WI38 (cell line): ENCODE measurements at regions not wholly inside any gene's neighbourhood (a gene's known extent, or its start where the extent isn't known, plus 50 kb on each side); places are given as distances from the start of the nearest gene placed in this dataset.

Experiments used
- H3K4me3 ChIP-seq: 2 replicates; pipeline ENCODE4 v1.5.1; 2011; ENCODE audit warnings: low read depth, mild to moderate bottlenecking, control low read depth, low read length
- CTCF ChIP-seq: IDR thresholded peaks from 2 replicates; pipeline ENCODE4 v1.5.1; 2012; ENCODE audit warnings: low read depth, mild to moderate bottlenecking, control low read depth, low read length

DNA sequence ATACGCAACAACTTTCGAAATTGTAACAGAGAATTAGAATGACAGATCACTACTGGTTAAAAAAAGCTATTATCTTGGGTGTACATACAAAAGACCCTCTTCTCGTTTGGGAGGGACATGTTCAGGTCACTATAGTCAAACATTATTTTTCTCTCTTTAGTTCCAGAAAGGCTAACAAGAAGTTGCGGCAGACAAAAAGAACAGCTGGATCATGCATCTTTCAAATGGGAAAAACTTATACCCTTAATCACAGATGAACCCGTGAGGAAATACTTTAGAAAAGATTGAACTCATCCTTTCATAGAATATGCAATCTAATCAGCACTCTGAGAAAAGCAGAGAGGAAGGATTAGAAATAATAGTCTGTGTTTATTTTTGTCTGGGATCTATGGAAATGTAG, 72.5 kb downstream of the EVX1 start:
- H3K4me3 ChIP-seq: no peak overlapping the region
- TF ChIP-seq CTCF: no peak

GRCh38 chr7:27316311-27316710, 73.7 kb downstream of the EVX1 start:
- no peak for TF ChIP-seq CTCF
- H3K4me3 ChIP-seq: no peak overlapping the region

DNA sequence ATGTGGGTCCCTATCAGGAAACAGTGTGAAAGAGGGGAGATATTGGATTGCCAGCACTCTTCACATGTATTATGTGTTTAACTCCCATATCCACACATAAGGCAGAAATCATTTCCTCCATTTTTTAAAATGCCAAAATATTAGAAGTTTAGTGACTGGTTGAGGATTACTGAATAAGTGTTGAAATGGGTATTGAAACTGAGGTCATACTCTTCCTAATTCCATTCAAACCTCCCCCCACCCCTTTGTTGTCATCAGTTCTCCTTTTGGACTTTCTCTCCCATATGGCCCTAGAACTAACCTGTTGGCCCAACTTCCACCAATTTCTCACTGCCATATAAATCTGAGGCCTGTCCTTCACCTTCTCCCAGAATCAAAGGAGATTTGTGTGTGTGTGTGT, 81.6 kb downstream of the EVX1 start:
- no peak for TF ChIP-seq CTCF
- H3K4me3 ChIP-seq: no peak overlapping the region

GRCh38 chr7:27329909-27330308, 87.3 kb downstream of the EVX1 start:
- no peak for TF ChIP-seq CTCF
- no peak overlapping the region for H3K4me3 ChIP-seq

- no peak for TF ChIP-seq CTCF
- H3K4me3 ChIP-seq: no peak overlapping the region
Observed at GRCh38 chr7:27339478-27339877, 96.9 kb downstream of the EVX1 start.

GRCh38 chr7:27344471-27344870, 101.9 kb downstream of the EVX1 start:
- no peak for TF ChIP-seq CTCF
- H3K4me3 ChIP-seq: no peak overlapping the region

DNA sequence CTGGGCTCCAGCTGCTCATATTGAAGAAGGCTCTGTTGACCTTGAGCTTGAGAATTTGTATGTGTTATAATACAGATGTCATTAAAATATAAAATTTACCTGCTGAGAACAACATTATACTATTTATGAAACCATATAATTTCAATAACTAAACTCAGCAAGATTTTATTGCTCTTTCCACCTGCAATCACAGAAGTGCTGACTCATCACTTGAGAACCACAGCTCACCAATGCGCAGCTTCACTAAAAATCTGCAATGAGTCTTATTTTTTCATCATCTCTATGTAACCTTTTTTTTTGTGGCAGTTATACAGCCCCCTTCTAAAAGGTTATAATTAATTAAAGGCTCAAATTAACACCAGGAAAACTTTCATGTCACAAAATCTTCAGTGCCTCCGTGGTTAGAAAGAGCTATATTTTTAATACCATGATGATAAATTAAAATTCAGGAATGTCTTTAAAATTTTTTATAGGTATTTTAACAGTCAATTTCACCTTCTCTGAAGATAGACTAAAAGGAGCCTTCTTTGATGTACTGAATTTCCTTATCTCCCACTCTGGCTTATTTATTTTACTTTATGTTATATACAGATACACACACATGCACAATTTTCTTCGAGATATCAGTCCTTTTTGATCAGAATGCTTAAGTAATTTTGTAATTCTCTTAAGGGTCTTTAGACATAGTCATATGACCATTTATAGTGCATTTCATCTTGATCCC, 102.7 kb downstream of the EVX1 start:
- no peak for TF ChIP-seq CTCF
- no peak overlapping the region for H3K4me3 ChIP-seq
